Activated CD4-positive, alpha-beta T cell treated with anti-CD3 and anti-CD28 coated beads, Interleukin-2, amount 50 U/mL, for 16 hours (primary cell): ENCODE measurements at regions not wholly inside any gene's neighbourhood (a gene's known extent, or its start where the extent isn't known, plus 50 kb on each side); places are given as distances from the start of the nearest gene placed in this dataset.
"Not testable (repeated sequence)": the region's sequence is repeated elsewhere in the genome, so short reads cannot be mapped to it uniquely, and the experiment has no call there.

Experiments
- DNase-seq: peaks from one replicate; pipeline ENCODE4 v3.0.0-alpha.2; 2020

GRCh38 chr6:56838016-56838555 is 116.8 kb upstream of the BEND6 start:
- no peak for DNase-seq

- DNase-seq: no peak
Measured at GRCh38 chr6:56837322-56837894, 117.5 kb upstream of the BEND6 start.

GRCh38 chr6:56835612-56836011 is 119.3 kb upstream of the BEND6 start:
- DNase-seq: no peak

GRCh38 chr6:56833873-56834272 is 121.0 kb upstream of the BEND6 start:
- no peak for DNase-seq

GRCh38 chr6:56833127-56833791 is 121.6 kb upstream of the BEND6 start:
- no peak for DNase-seq

- DNase-seq: no peak
Measured at GRCh38 chr6:56832225-56832624, 122.7 kb upstream of the BEND6 start.

GRCh38 chr6:56831334-56831733 is 123.6 kb upstream of the BEND6 start:
- no peak for DNase-seq

GRCh38 chr6:56827908-56828649 is 126.8 kb upstream of the BEND6 start:
- DNase-seq: no peak

GRCh38 chr6:56824431-56824830 is 130.5 kb upstream of the BEND6 start:
- DNase-seq: not testable (repeated sequence)

GRCh38 chr6:56821005-56821432 is 133.9 kb upstream of the BEND6 start:
- no peak for DNase-seq

- DNase-seq: no peak
Measured at GRCh38 chr6:56820060-56820459, 134.8 kb upstream of the BEND6 start.

GRCh38 chr6:56819604-56820003 is 135.3 kb upstream of the BEND6 start:
- no peak for DNase-seq

- DNase-seq: no peak
Measured at GRCh38 chr6:56816370-56816769, 138.5 kb upstream of the BEND6 start.

GRCh38 chr6:56815436-56815835 is 139.5 kb upstream of the BEND6 start:
- no peak for DNase-seq

- no peak for DNase-seq
Measured at GRCh38 chr6:56814802-56815201, 140.1 kb upstream of the BEND6 start.

GRCh38 chr6:56814308-56814707 is 140.6 kb upstream of the BEND6 start:
- DNase-seq: no peak

- not testable (repeated sequence) for DNase-seq
Measured at GRCh38 chr6:56812851-56813250, 142.1 kb upstream of the BEND6 start.

- no peak for DNase-seq
Measured at GRCh38 chr6:56808871-56809359, 146.0 kb upstream of the BEND6 start.

GRCh38 chr6:56807989-56808337 is 146.9 kb upstream of the BEND6 start:
- DNase-seq: no peak

- no peak for DNase-seq
Measured at GRCh38 chr6:56807326-56807988, 147.4 kb upstream of the BEND6 start.

GRCh38 chr6:56806368-56806767 is 148.5 kb upstream of the BEND6 start:
- no peak for DNase-seq

GRCh38 chr6:56804996-56805395 is 149.9 kb upstream of the BEND6 start:
- no peak for DNase-seq

GRCh38 chr6:56803594-56803993 is 151.3 kb upstream of the BEND6 start:
- DNase-seq: no peak
